Progenitor cell of endocrine pancreas (in vitro differentiated cells): ENCODE measurements at regions not wholly inside any gene's neighbourhood (a gene's known extent, or its start where the extent isn't known, plus 50 kb on each side); places are given as distances from the start of the nearest gene placed in this dataset.

Source experiments
- DNase-seq: peaks from one replicate; pipeline ENCODE4 v3.0.0; 2021; ENCODE audit warnings: low spot score; ENCODE audit not compliant: unreplicated experiment
- H3K27ac Mint-ChIP-seq: 2 replicates; pipeline ENCODE4 v1.8.0; 2021; ENCODE audit warnings: mild to moderate bottlenecking, moderate library complexity, mixed read lengths
- H3K27me3 Mint-ChIP-seq: 2 replicates; pipeline ENCODE4 v1.8.0; 2021; ENCODE audit warnings: mixed read lengths
- H3K36me3 Mint-ChIP-seq: 2 replicates; pipeline ENCODE4 v1.8.0; 2022; ENCODE audit warnings: mixed read lengths; ENCODE audit not compliant: insufficient read depth
- H3K4me1 Mint-ChIP-seq: 2 replicates; pipeline ENCODE4 v1.8.0; 2021; ENCODE audit warnings: low read depth, mixed read lengths
- H3K4me3 Mint-ChIP-seq: 2 replicates; pipeline ENCODE4 v1.8.0; 2021; ENCODE audit warnings: low read depth, mild to moderate bottlenecking, moderate library complexity, mixed read lengths
- H3K9me3 Mint-ChIP-seq: 2 replicates; pipeline ENCODE4 v1.8.0; 2021; ENCODE audit warnings: low read depth, mixed read lengths
- CTCF ChIP-seq: fragments of 200-600 bp; sonication (generic); IDR thresholded peaks from one replicate; pipeline ENCODE4 v1.5.0; 2021; ENCODE audit warnings: antibody characterized with exemption, mild to moderate bottlenecking; ENCODE audit not compliant: unreplicated experiment

- H3K4me1 Mint-ChIP-seq: peaks cover 5% of the 10 kb centered on the region
- no peak overlapping the region for H3K4me3 Mint-ChIP-seq
- TF ChIP-seq CTCF: no peak
- H3K27me3 Mint-ChIP-seq: peaks cover 17% of the 10 kb centered on the region
- no peaks in the 10 kb centered on the region for H3K36me3 Mint-ChIP-seq
- H3K9me3 Mint-ChIP-seq: no peaks in the 10 kb centered on the region
- DNase-seq: no peak
- H3K27ac Mint-ChIP-seq: no peak overlapping the region
These were observed 306.2 kb upstream of the MKI67 start for GRCh38 chr10:128432423-128432822.

GRCh38 chr10:128435811-128436210 is 309.6 kb upstream of the MKI67 start:
- no peak overlapping the region for H3K4me3 Mint-ChIP-seq
- no peaks in the 10 kb centered on the region for H3K9me3 Mint-ChIP-seq
- no peak for DNase-seq
- peaks cover 16% of the 10 kb centered on the region for H3K27me3 Mint-ChIP-seq
- H3K27ac Mint-ChIP-seq: no peak overlapping the region
- TF ChIP-seq CTCF: no peak
- H3K36me3 Mint-ChIP-seq: no peaks in the 10 kb centered on the region
- no peaks in the 10 kb centered on the region for H3K4me1 Mint-ChIP-seq

GRCh38 chr10:128437786-128438345 is 311.6 kb upstream of the MKI67 start:
- Mint-ChIP-seq H3K36me3 (no peaks in the 10 kb centered on the region), H3K4me3 (no peak overlapping the region), H3K4me1 (no peaks in the 10 kb centered on the region), H3K27ac (no peak overlapping the region), H3K27me3 (peaks cover 24% of the 10 kb centered on the region), H3K9me3 (peaks cover 5% of the 10 kb centered on the region)
- no peak for TF ChIP-seq CTCF
- no peak for DNase-seq

GRCh38 chr10:128438417-128439063 is 312.3 kb upstream of the MKI67 start:
- no peak overlapping the region for H3K27ac Mint-ChIP-seq
- no peak for TF ChIP-seq CTCF
- H3K9me3 Mint-ChIP-seq: peaks cover 5% of the 10 kb centered on the region

GRCh38 chr10:128440513-128441160 is 314.4 kb upstream of the MKI67 start:
- H3K27me3 Mint-ChIP-seq: peaks cover 13% of the 10 kb centered on the region
- TF ChIP-seq CTCF: no peak
- H3K4me3 Mint-ChIP-seq: no peak overlapping the region
- H3K27ac Mint-ChIP-seq: no peak overlapping the region
- DNase-seq: no peak
- H3K36me3 Mint-ChIP-seq: no peaks in the 10 kb centered on the region
- no peaks in the 10 kb centered on the region for H3K4me1 Mint-ChIP-seq
- H3K9me3 Mint-ChIP-seq: peaks cover 5% of the 10 kb centered on the region

More at GRCh38 chr10:128438417-128439063, 312.3 kb upstream of the MKI67 start:
- DNase-seq: no peak
- Mint-ChIP-seq H3K27me3 (peaks cover 24% of the 10 kb centered on the region), H3K4me3 (no peak overlapping the region), H3K36me3 (no peaks in the 10 kb centered on the region), H3K4me1 (no peaks in the 10 kb centered on the region)
